ENCODE measurements at regions not wholly inside any gene's neighbourhood (a gene's known extent, or its start where the extent isn't known, plus 50 kb on each side); places are given as distances from the start of the nearest gene placed in this dataset.

DNA sequence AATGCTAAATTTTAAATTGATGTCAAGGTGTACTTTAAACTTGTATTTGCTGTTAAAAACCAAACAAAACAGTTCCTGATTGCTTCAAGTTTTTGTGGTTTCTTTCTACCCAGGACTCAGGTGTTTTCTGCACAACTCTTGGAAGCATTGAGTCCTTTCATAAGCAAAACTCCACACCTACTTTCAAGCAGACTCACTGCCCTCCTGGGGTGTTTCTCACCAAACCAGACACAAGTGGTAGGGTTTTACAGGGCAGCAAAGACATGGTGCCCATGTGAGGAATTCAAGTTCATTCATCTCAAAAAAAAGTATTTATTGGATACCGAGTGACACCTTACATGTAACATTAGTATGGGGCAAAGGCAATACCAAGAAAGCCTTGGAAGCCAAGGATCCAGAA lies 146.7 kb upstream of the BNIP2 start:
- TF ChIP-seq FOXM1 (IDR thresholded peaks at IDR 0.05; ENCODE audit: borderline replicate concordance, low read depth), result no peak
- TF ChIP-seq CEBPB (IDR thresholded peaks at IDR 0.05), result no peak
- no peak for TF ChIP-seq TEAD4 (IDR thresholded peaks at IDR 0.05)

GRCh38 chr15:59834528-59834927 lies 145.4 kb upstream of the BNIP2 start:
- no peak for TF ChIP-seq YY1 (IDR thresholded peaks at IDR 0.05; ENCODE audit: low read depth)
- TF ChIP-seq CREB1 (IDR thresholded peaks at IDR 0.05; ENCODE audit: low read depth), result no peak
- TF ChIP-seq, protein P1, sequence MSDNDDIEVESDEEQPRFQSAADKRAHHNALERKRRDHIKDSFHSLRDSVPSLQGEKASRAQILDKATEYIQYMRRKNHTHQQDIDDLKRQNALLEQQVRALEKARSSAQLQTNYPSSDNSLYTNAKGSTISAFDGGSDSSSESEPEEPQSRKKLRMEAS (IDR thresholded peaks at IDR 0.05), result no peak
- TF ChIP-seq, protein P2, sequence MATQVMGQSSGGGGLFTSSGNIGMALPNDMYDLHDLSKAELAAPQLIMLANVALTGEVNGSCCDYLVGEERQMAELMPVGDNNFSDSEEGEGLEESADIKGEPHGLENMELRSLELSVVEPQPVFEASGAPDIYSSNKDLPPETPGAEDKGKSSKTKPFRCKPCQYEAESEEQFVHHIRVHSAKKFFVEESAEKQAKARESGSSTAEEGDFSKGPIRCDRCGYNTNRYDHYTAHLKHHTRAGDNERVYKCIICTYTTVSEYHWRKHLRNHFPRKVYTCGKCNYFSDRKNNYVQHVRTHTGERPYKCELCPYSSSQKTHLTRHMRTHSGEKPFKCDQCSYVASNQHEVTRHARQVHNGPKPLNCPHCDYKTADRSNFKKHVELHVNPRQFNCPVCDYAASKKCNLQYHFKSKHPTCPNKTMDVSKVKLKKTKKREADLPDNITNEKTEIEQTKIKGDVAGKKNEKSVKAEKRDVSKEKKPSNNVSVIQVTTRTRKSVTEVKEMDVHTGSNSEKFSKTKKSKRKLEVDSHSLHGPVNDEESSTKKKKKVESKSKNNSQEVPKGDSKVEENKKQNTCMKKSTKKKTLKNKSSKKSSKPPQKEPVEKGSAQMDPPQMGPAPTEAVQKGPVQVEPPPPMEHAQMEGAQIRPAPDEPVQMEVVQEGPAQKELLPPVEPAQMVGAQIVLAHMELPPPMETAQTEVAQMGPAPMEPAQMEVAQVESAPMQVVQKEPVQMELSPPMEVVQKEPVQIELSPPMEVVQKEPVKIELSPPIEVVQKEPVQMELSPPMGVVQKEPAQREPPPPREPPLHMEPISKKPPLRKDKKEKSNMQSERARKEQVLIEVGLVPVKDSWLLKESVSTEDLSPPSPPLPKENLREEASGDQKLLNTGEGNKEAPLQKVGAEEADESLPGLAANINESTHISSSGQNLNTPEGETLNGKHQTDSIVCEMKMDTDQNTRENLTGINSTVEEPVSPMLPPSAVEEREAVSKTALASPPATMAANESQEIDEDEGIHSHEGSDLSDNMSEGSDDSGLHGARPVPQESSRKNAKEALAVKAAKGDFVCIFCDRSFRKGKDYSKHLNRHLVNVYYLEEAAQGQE (IDR thresholded peaks at IDR 0.05; ENCODE audit: low read depth), result no peak
- TF ChIP-seq, protein P3, sequence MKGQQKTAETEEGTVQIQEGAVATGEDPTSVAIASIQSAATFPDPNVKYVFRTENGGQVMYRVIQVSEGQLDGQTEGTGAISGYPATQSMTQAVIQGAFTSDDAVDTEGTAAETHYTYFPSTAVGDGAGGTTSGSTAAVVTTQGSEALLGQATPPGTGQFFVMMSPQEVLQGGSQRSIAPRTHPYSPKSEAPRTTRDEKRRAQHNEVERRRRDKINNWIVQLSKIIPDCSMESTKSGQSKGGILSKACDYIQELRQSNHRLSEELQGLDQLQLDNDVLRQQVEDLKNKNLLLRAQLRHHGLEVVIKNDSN (IDR thresholded peaks at IDR 0.05), result no peak

- TF ChIP-seq TCF12 (IDR thresholded peaks at IDR 0.05; ENCODE audit: low read depth) (no peak), TAF1 (IDR thresholded peaks at IDR 0.05; ENCODE audit: low read depth) (no peak), RAD21 (IDR thresholded peaks at IDR 0.05; ENCODE audit: low read depth) (no peak), TEAD4 (IDR thresholded peaks at IDR 0.05) (no peak), CEBPB (IDR thresholded peaks at IDR 0.05) (no peak), EGR1 (IDR thresholded peaks at IDR 0.05) (no peak), NFIC (IDR thresholded peaks at IDR 0.05) (no peak), ZBTB7A (IDR thresholded peaks at IDR 0.05; ENCODE audit: low read depth) (no peak), FOXM1 (IDR thresholded peaks at IDR 0.05; ENCODE audit: borderline replicate concordance, low read depth) (no peak), EP300 (IDR thresholded peaks at IDR 0.05; ENCODE audit: borderline replicate concordance) (no peak), YY1 (IDR thresholded peaks at IDR 0.05; ENCODE audit: low read depth) (no peak), CREB1 (IDR thresholded peaks at IDR 0.05; ENCODE audit: low read depth) (no peak)
- TF ChIP-seq, protein P2 (IDR thresholded peaks at IDR 0.05; ENCODE audit: low read depth), result no peak
- TF ChIP-seq, protein P3 (IDR thresholded peaks at IDR 0.05), result no peak
- TF ChIP-seq, protein P1 (IDR thresholded peaks at IDR 0.05), result no peak
Measured at GRCh38 chr15:59833366-59833765, 144.2 kb upstream of the BNIP2 start.

DNA sequence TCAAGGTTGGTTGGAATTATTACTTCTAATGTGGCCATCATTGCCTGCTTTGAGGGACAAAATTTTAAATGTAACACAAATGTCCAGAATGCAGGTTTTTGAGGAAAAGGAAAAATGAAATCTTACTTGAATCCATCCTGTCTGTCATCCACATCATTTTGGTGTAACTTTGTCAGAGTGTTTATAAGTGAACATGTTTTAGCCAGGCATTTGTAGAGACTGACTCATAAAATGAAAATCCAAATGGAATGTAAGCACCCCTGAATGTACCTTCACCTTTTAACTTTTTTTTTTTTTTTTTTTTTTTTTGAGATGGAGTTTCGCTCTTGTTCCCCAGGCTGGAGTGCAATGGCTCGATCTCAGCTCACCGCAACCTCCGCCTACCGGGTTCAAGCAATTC lies 141.8 kb upstream of the BNIP2 start:
- TF ChIP-seq CREB1 (IDR thresholded peaks at IDR 0.05; ENCODE audit: low read depth) (no peak), EP300 (IDR thresholded peaks at IDR 0.05; ENCODE audit: borderline replicate concordance) (no peak), YY1 (IDR thresholded peaks at IDR 0.05; ENCODE audit: low read depth) (no peak), TCF12 (IDR thresholded peaks at IDR 0.05; ENCODE audit: low read depth) (no peak), CEBPB (IDR thresholded peaks at IDR 0.05) (no peak)
- TF ChIP-seq, protein P3 (IDR thresholded peaks at IDR 0.05), result no peak
- TF ChIP-seq, protein P1 (IDR thresholded peaks at IDR 0.05), result no peak

DNA sequence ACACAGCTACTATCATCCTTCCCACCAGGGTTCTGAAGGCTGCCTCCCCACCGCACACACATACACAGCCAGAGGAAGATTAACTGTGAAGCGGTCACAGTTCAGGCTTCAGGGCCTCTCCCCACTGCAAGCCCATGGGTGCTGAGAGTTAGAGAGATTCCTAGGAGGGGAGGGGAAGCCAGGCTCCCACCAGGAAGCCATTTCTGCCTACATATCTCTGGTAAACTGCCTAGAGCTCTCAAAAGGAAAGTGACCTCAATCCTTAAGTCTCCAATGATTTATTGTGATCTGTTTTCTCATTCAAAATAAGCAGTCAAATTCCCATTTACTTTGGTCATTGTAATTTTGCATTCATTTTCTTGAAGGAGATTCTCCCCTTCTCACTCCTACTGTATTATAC lies 141.0 kb upstream of the BNIP2 start:
- TF ChIP-seq, protein P2 (IDR thresholded peaks at IDR 0.05; ENCODE audit: low read depth), result no peak
- TF ChIP-seq ZBTB7A (IDR thresholded peaks at IDR 0.05; ENCODE audit: low read depth) (no peak), EP300 (IDR thresholded peaks at IDR 0.05; ENCODE audit: borderline replicate concordance) (no peak), FOXM1 (IDR thresholded peaks at IDR 0.05; ENCODE audit: borderline replicate concordance, low read depth) (no peak), CREB1 (IDR thresholded peaks at IDR 0.05; ENCODE audit: low read depth) (no peak), TEAD4 (IDR thresholded peaks at IDR 0.05) (no peak), YY1 (IDR thresholded peaks at IDR 0.05; ENCODE audit: low read depth) (no peak), TAF1 (IDR thresholded peaks at IDR 0.05; ENCODE audit: low read depth) (no peak), EGR1 (IDR thresholded peaks at IDR 0.05) (no peak), RAD21 (IDR thresholded peaks at IDR 0.05; ENCODE audit: low read depth) (no peak)
- TF ChIP-seq, protein P1 (IDR thresholded peaks at IDR 0.05), result no peak

Data from Ishikawa (cell line).